GM18502 (cell line): ENCODE measurements at regions not wholly inside any gene's neighbourhood (a gene's known extent, or its start where the extent isn't known, plus 50 kb on each side); places are given as distances from the start of the nearest gene placed in this dataset.
"Not testable (repeated sequence)": the region's sequence is repeated elsewhere in the genome, so short reads cannot be mapped to it uniquely, and the experiment has no call there.

Source experiments
- ATAC-seq: cut with Tn5 transposase; IDR thresholded peaks from one replicate; pipeline ENCODE4 v1.9.1; 2021; ENCODE audit warnings: mild to moderate bottlenecking; ENCODE audit not compliant: unreplicated experiment, poor library complexity

GRCh38 chr1:188986745-188987417 is 1490.8 kb downstream of the BRINP3 start:
- no peak for ATAC-seq

GRCh38 chr1:188988589-188988988 is 1489.1 kb downstream of the BRINP3 start:
- no peak for ATAC-seq

DNA sequence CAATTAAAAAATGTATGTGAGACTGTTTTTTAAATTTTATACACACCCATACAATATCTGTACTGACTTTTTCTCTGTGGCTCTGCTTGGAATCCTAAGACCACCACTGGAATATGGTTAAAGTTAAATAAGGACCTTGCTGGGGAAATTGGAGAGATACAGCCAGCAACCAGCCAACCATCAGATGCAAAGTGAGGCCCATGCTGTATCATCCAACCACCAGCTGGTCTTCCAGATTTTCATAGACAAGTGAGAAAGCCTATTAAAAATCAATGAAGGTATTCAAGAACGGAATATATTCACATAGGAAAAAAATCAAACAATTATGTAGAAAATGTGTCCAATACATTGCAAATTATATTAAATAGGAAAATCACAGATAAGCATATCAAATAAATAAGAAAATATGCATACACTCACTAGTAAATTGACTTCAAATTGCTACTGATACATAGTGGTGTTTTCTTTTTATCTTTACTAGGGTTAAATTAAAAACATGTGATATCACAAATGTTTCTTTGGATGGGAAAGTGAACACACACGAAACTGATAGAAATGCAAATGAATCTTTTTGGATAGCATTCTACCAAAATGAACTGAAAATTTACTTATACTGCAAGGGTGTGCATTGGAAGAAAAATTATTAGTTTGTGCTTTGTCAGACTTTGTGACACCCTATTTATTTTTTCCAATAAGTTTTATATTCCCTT is 1486.3 kb downstream of the BRINP3 start:
- no peak for ATAC-seq

DNA sequence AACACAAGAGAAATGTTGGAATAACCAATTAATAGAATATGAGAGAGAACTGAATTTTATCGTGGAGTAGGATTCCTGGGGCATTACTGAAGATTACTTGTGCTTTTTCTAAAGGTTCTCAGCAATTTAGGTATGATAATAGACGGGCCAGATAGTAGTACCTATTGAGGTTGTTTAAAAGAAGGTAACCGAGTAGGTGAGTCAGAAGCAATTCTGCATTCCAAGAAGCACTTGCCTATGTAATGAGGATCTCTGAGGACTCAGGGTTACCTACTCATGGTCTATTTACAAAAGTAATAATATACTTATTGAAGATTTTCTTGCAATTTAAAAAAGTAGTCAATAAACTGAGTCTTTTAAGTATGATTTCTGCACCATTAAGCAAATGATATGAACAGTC is 1469.8 kb downstream of the BRINP3 start:
- ATAC-seq = no peak

DNA sequence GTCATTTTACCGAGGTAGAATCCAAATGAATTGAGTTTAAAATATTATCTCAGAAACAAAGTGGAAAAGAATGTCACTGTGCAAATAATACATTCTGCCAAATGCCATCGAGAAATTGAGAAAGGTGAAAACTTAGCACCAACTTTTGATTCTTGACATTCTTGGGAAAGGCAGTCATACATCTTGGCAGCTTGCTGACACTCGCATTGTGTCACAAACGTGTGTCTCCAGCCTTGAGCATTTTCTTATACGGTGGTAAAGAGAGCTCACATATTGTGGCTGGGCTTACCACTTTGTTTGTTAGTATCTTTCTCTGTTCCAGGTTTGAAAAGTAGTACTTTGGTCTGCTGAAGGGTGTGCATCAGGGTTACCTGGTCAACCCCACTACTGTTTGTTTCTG is 1456.1 kb downstream of the BRINP3 start:
- no peak for ATAC-seq

DNA sequence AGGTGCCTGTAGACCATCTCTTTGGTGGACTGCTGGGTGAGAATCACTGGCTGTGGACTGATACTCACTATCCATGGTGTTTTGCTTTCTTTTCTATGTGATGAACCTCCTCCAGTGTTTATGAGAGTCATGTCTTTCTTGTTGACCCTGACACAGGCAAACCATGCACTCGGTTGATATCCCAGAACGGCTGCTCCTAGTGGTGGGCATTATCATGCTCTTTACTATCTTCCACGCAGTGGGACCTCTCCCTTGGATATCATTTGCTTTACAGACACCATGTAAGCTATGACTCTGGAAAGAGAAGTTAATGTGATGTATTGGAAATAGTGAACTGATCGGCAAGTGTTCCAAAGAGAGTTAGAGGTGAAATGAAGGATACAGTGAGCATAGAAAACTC is 1455.6 kb downstream of the BRINP3 start:
- ATAC-seq = no peak

GRCh38 chr1:189027512-189027911 is 1450.2 kb downstream of the BRINP3 start:
- ATAC-seq = no peak

DNA sequence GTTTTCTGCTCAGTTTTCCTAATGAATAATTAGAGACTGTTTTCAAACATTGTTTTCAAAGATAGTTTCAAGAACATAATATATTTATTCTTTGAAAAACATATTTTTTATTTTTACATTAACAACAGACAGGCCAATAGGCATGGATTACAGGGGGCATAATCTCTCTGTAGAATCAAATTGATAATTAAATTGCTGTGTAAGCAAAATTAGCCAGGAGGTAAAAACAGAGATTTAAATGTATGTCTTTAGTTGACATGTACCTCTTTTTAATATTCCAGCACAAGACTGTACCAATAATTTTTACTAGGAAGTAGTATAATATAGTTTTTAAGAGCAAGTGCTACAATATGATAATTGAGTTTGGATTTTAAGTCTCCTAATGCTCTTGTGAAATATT is 1444.5 kb downstream of the BRINP3 start:
- ATAC-seq = no peak

GRCh38 chr1:189036628-189037027 is 1441.0 kb downstream of the BRINP3 start:
- no peak for ATAC-seq

- no peak for ATAC-seq
Observed at GRCh38 chr1:189046127-189046526, 1431.5 kb downstream of the BRINP3 start.

- ATAC-seq = no peak
Observed at GRCh38 chr1:189084811-189085210, 1392.9 kb downstream of the BRINP3 start.

DNA sequence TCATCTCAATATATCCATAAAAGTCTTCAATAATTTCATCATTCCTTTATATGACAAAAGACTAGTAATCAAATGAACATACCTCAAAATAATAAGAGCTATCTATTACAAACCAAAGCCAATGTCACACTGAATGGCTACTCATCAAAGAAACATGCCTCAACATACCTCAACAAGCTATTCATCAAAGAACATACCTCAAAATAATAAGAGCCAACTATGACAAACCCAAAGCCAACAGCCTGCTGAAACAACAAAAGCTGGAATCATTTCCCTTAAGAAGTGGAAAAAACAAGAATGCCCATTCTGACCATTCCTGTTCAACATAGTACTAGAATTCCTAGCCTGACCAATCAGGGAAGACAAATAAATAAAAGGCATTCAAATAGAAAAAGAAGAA is 1373.7 kb downstream of the BRINP3 start:
- ATAC-seq = no peak

- ATAC-seq = no peak
Observed at GRCh38 chr1:189117072-189117770, 1360.4 kb downstream of the BRINP3 start.

DNA sequence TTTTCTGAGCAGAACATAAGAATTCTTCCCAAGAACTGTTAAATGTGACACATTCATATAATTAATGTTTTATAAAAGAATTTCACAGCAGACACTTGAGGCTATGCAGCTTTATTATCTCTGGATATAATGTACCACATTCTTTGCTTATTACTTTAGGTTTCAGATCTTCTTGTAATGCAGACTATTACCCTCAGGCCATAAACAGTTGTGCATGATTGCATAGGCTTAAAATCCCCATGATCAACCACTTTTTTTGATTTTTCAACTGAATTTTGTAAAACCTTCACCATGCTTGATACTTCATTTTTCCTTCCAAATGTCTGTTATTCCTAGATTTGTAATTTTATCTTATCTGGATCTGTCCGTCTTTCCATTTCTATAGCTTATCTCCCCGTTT is 1355.7 kb downstream of the BRINP3 start:
- no peak for ATAC-seq

- ATAC-seq = no peak
Observed at GRCh38 chr1:189125694-189126093, 1352.0 kb downstream of the BRINP3 start.

- ATAC-seq = no peak
Observed at GRCh38 chr1:189131576-189131975, 1346.1 kb downstream of the BRINP3 start.

- ATAC-seq = not testable (repeated sequence)
Observed at GRCh38 chr1:189139748-189140147, 1337.9 kb downstream of the BRINP3 start.

- no peak for ATAC-seq
Observed at GRCh38 chr1:189141056-189141455, 1336.6 kb downstream of the BRINP3 start.

GRCh38 chr1:189149547-189150375 is 1327.9 kb downstream of the BRINP3 start:
- ATAC-seq = no peak

DNA sequence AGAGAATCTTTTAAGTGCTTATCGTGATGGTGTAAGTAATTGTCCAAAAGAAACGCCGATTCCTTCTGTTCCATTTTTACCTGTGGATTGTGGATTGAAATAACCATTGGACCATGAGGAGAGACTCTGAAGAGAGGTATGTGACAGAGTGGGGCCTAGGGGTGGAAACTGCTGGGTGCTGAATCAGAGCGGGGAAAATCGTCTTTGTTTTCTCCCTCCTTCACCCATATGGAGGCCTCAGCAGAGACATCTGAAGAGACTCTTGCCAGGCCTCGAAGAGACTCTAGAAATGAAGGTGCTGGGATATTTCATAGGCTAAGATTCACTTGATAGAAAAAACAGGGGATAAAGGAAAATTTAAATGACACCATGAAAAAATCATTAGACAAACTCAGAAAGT is 1327.0 kb downstream of the BRINP3 start:
- ATAC-seq = no peak

DNA sequence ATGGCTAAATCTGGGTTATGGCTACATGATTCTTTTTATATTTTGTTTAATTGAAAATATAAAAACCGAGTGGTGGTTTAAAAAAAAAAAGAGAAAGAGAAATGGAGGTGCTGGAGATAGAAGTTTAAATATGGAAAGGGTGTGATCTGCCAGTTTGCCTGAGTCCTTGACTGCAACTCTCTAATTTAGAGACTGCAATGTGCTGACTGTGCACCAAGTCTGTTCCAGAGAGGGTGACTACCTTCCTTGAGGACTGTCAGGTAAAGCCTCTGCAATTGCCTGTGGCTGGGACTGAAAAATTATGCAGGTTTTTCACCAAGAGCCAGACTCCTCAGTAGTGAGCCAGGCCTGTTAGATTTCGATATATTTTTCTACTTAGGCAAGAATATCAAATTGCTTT is 1326.3 kb downstream of the BRINP3 start:
- no peak for ATAC-seq
